IPS-15b (cell line): ENCODE measurements at regions not wholly inside any gene's neighbourhood (a gene's known extent, or its start where the extent isn't known, plus 50 kb on each side); places are given as distances from the start of the nearest gene placed in this dataset.

ENCODE experiments used
- H3K27me3 ChIP-seq: one replicate; pipeline ENCODE4 v1.6.1; 2013; ENCODE audit warnings: low read length; ENCODE audit not compliant: control insufficient read depth, insufficient read depth
- H3K36me3 ChIP-seq: one replicate; pipeline ENCODE4 v1.6.1; 2013; ENCODE audit warnings: low read length; ENCODE audit not compliant: control insufficient read depth, insufficient read depth
- H3K4me1 ChIP-seq: one replicate; pipeline ENCODE4 v1.6.1; 2013; ENCODE audit warnings: mild to moderate bottlenecking, low read length; ENCODE audit not compliant: control insufficient read depth, insufficient read depth
- H3K4me3 ChIP-seq: one replicate; pipeline ENCODE4 v1.5.1; 2013; ENCODE audit warnings: low read depth, low read length
- H3K9ac ChIP-seq: one replicate; pipeline ENCODE4 v1.6.1; 2013; ENCODE audit warnings: low read depth, mild to moderate bottlenecking, low read length
- H3K9me3 ChIP-seq: one replicate; pipeline ENCODE4 v1.6.1; 2013; ENCODE audit warnings: mild to moderate bottlenecking, low read length; ENCODE audit not compliant: control insufficient read depth, insufficient read depth

DNA sequence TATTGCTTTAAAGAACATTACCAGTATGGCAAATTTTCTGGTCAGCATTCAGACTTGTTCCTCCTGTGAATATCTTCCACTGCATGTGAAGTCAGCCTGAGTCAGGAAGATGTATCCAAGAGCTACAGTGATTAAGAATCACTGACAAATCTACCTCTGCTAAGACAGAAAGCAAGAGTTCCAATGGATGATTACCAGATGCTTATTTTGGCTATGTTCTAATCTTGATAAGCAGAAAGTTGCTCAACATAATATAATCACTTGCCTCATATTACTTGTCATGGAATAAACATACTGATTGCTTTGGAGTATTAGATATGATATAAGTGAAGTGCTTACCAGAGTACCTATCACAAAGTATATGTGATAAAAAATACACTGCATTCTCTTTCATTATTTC, 738.1 kb downstream of the ADGRL2 start:
- Histone ChIP-seq H3K36me3 (no peaks in the 10 kb centered on the region), H3K4me1 (no peaks in the 10 kb centered on the region), H3K27me3 (no peaks in the 10 kb centered on the region), H3K9ac (no peak overlapping the region), H3K9me3 (no peaks in the 10 kb centered on the region), H3K4me3 (no peak overlapping the region)

DNA sequence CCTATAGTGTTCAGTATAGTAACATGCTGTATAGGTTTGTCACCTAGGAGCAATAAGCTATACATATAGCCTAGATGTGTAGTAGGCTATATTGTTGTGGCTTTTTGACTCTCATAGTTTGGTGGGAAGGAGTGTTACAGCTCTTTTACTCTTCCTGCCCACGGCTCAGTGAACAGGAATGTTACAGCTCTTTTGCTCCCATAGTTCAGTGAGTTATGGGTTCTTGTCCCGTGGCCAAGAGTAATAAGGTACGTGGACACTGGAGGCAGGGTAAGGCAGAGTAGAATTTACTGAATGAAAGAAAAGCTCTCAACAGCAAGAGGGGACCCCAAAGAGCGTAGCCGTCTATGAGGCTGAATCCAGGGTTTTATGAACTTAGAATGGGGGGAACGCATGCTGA, 734.3 kb downstream of the ADGRL2 start:
- Histone ChIP-seq H3K36me3 (no peaks in the 10 kb centered on the region), H3K4me1 (no peaks in the 10 kb centered on the region), H3K9me3 (no peaks in the 10 kb centered on the region), H3K4me3 (no peak overlapping the region), H3K9ac (no peak overlapping the region), H3K27me3 (no peaks in the 10 kb centered on the region)

DNA sequence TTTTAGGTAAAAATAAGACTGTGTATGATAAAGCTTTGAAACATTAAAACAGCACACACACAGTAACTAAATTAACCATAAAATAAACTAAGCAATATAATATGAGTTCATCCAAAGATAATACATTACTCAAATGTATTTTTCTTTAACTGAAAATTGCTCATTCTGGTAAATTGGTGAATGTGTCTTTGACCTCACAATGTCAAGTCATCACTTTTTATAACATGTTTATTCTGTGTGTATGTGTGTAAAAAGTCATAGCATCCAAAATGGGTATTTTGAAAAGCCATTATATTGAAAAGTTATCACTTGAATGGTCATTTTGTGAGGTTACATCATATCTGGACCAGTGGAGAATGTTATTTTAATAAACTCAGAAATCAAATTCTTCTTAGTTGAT, 724.6 kb downstream of the ADGRL2 start:
- no peaks in the 10 kb centered on the region for H3K4me1 ChIP-seq
- no peak overlapping the region for H3K9ac ChIP-seq
- no peaks in the 10 kb centered on the region for H3K9me3 ChIP-seq
- no peak overlapping the region for H3K4me3 ChIP-seq
- no peaks in the 10 kb centered on the region for H3K36me3 ChIP-seq
- H3K27me3 ChIP-seq = no peaks in the 10 kb centered on the region

DNA sequence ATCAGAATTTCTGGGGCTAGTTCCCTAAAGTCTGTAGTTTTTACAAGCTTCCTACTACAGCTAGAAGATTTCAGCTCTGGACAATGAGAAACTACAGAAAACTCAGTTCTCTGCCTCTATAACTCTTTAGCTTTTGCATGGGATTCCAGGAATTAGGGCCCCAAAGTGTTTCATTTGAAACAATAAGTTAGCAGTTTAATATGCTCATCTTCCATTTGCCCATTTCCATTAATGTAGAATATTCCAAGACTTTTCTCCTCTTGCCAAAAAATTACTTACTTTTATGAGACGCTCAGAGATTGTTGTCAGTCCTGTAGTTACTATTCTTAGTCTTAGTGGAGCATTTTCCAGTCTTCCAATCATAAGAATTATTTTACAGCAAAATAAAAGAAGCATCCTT, 719.9 kb downstream of the ADGRL2 start:
- no peaks in the 10 kb centered on the region for H3K36me3 ChIP-seq
- no peak overlapping the region for H3K9ac ChIP-seq
- H3K27me3 ChIP-seq = no peaks in the 10 kb centered on the region
- H3K4me3 ChIP-seq = no peak overlapping the region
- H3K4me1 ChIP-seq = no peaks in the 10 kb centered on the region
- no peaks in the 10 kb centered on the region for H3K9me3 ChIP-seq

DNA sequence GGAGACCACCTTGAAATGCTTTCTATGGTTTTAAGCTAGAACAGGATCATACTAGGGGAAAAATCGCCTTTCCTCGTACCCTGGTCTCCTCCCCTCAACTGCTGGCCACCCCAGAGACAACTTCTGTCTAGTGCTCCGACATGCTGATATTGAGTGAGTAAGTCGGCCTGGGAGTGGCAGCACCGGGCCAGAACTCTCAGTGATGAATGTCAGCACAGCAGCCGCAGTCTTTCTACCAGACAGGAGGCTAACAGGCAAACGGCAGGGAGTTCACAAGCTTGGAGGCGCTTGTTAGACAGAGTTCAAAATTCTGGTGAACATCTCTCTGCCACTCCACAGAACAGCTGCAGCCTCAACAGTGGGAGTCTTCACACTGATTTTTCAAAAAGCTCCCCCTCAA, 716.9 kb downstream of the ADGRL2 start:
- Histone ChIP-seq H3K4me3 (no peak overlapping the region), H3K27me3 (no peaks in the 10 kb centered on the region), H3K9me3 (no peaks in the 10 kb centered on the region), H3K9ac (no peak overlapping the region), H3K36me3 (no peaks in the 10 kb centered on the region), H3K4me1 (no peaks in the 10 kb centered on the region)

DNA sequence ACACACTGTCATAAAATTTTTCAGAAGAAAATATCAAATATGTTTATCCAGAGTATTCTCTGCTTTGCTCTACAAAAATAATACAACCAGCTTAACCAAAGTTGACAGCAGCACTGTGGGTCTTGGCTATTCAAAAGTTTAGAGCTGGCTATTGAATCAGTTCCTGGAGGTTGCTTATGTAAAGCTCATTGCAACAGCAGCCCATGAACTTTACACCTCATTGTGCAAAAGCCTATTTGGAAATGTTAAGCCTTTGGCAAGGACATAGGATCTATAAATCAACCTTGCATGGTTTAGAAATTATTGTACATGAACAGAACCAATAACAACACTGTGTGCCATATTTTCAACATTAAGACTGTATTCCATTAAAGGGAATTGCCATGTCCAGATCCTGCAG, 714.9 kb downstream of the ADGRL2 start:
- H3K9ac ChIP-seq = no peak overlapping the region
- no peak overlapping the region for H3K4me3 ChIP-seq
- no peaks in the 10 kb centered on the region for H3K4me1 ChIP-seq
- H3K27me3 ChIP-seq = no peaks in the 10 kb centered on the region
- H3K9me3 ChIP-seq = no peaks in the 10 kb centered on the region
- no peaks in the 10 kb centered on the region for H3K36me3 ChIP-seq

DNA sequence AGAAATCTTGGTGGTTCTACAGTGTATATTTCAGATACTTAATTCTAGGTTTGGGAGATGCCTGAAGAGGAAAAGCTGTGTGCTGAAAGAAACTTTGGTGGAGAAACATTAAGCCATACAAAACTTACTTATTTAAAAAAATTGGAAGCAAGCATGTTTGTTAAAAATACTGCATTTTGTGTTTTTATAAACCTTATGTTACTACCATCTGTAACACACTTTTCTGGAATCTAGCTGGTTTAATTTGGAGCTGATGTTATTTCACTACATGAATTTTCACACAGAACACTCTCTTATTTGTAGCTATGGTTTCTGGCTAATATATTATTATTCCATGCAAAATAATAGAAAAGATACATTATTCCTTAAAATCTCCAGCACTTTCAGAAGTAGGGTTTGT, 710.7 kb downstream of the ADGRL2 start:
- H3K9ac ChIP-seq = no peak overlapping the region
- H3K9me3 ChIP-seq = no peaks in the 10 kb centered on the region
- H3K4me1 ChIP-seq = no peaks in the 10 kb centered on the region
- no peak overlapping the region for H3K4me3 ChIP-seq
- H3K36me3 ChIP-seq = no peaks in the 10 kb centered on the region
- H3K27me3 ChIP-seq = no peaks in the 10 kb centered on the region

DNA sequence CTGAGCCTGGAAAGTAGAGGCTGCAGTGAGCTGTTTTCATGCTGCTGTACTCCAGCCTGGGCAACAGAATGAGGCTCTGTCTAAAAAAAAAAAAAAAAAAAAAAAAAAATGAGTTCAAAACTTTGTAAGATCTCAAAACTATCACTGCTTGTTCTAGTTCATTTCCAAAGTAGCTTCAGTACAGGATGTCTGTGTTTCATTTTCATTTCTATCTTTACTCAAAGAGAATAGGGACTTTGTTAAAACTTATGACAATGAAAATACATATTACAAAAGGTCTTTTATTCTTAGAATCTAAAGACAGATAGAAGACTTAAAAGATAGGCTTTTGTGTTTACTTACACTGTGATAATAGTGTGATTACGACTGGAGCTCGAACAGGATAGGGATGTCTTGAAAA, 709.7 kb downstream of the ADGRL2 start:
- Histone ChIP-seq H3K36me3 (no peaks in the 10 kb centered on the region), H3K27me3 (no peaks in the 10 kb centered on the region), H3K9me3 (no peaks in the 10 kb centered on the region), H3K9ac (no peak overlapping the region), H3K4me1 (no peaks in the 10 kb centered on the region), H3K4me3 (no peak overlapping the region)

DNA sequence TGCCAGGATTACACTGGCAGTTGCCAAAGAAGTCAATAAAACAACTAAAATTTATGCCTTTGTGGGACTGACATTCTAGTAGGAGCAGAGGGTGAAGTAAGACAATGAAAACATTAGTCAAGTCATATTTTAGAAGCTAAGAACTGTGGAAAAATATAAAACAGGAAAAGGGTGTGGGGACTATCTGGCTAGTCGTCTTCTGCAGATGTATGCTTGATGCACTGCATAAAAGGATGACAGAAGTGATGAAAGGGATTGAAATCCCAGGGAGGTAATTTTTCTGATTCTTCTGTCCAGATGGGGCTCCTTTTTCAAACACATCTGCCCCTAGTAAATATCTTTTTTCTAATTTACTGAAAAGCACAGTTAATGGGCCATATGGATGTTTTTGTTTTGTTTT, 706.3 kb downstream of the ADGRL2 start:
- H3K36me3 ChIP-seq = no peaks in the 10 kb centered on the region
- H3K27me3 ChIP-seq = no peaks in the 10 kb centered on the region
- no peaks in the 10 kb centered on the region for H3K4me1 ChIP-seq
- H3K9me3 ChIP-seq = no peaks in the 10 kb centered on the region
- H3K4me3 ChIP-seq = no peak overlapping the region
- H3K9ac ChIP-seq = no peak overlapping the region

DNA sequence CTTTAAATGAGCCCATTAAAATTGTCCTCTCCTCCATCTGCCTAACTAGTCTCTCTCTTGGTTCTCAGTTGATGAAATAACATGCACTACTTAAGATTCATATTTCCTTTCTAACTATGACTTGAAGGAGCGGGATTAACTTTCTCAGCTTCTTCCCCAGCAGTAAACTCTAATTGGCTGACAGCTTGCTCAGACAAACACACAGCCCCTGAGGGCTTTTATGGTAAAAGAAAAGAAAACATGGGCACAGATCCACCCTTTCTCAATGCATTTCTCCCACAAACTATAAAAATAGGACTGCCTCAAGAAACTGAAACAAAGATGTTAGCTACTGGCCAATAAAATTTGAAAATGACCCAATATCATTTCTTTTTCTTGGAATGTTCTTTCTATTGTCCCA, 703.1 kb downstream of the ADGRL2 start:
- H3K27me3 ChIP-seq = no peaks in the 10 kb centered on the region
- no peaks in the 10 kb centered on the region for H3K9me3 ChIP-seq
- H3K4me3 ChIP-seq = no peak overlapping the region

DNA sequence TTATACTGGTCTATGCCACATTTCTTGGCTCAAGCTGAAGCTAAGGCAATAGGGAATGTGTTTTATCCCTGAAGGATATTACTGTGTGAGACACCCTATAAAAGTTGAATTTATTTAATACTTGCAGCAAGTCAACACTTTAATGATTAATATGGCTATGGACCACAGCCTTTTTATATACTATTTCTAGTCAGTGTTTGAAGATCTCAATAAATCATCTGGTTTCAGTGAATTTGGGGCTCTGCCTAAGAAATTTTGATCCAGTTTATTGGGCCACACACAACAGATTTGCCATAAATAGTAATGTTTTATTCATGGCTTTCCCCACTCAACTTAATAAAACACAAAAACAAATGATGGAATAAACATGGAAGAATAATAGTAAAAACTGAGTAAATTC, 698.3 kb downstream of the ADGRL2 start:
- H3K36me3 ChIP-seq = no peaks in the 10 kb centered on the region
- no peaks in the 10 kb centered on the region for H3K4me1 ChIP-seq
- peaks cover 7% of the 10 kb centered on the region for H3K9me3 ChIP-seq
- no peak overlapping the region for H3K9ac ChIP-seq
- H3K27me3 ChIP-seq = no peaks in the 10 kb centered on the region
- H3K4me3 ChIP-seq = no peak overlapping the region

More for the DNA sequence above, 703.1 kb downstream of the ADGRL2 start:
- Histone ChIP-seq H3K36me3 (no peaks in the 10 kb centered on the region), H3K4me1 (no peaks in the 10 kb centered on the region), H3K9ac (no peak overlapping the region)

DNA sequence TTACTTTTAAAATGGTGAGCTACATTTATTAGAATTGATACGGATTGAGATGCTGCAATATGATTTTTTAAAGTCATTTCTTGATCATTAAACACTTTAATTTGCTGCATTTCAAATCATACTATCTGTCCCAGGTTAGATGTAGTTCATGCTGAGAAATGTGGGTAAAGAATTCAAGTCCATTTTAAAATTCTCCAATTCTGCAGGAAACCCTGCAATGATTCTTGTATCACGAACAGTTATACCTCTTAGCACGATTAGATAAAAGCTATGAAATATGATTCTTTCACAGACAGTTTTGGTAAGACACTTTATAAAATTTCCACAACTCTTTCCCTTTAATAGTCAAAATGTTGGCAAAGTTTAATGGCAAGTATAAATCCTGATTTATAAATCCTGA, 693.4 kb downstream of the ADGRL2 start:
- Histone ChIP-seq H3K36me3 (no peaks in the 10 kb centered on the region), H3K9me3 (peaks cover 7% of the 10 kb centered on the region), H3K9ac (no peak overlapping the region), H3K4me1 (no peaks in the 10 kb centered on the region), H3K4me3 (no peak overlapping the region), H3K27me3 (no peaks in the 10 kb centered on the region)

DNA sequence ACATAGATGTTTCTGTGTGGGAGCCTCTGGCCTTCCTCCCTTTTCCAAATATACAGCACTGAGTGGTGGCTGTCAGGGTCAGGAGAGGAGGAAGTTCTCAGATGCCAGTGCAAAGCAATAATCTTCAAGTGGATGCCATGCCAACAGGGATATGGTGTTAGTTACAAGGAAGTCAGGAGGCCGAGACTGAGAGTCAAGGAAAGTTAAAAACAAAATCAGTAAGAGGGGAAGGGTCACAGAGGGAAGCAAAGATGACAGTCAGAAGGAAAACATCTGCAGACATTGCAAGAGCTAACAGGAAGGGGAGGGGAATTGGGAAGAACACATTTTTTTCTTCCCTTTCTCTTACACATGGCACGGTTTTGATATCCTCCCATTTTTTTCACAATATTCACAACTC, 691.4 kb downstream of the ADGRL2 start:
- no peaks in the 10 kb centered on the region for H3K36me3 ChIP-seq
- no peak overlapping the region for H3K4me3 ChIP-seq
- peaks cover 7% of the 10 kb centered on the region for H3K9me3 ChIP-seq
- H3K9ac ChIP-seq = no peak overlapping the region
- no peaks in the 10 kb centered on the region for H3K4me1 ChIP-seq
- H3K27me3 ChIP-seq = no peaks in the 10 kb centered on the region
